C4-2B (cell line): ENCODE measurements at regions not wholly inside any gene's neighbourhood (a gene's known extent, or its start where the extent isn't known, plus 50 kb on each side); places are given as distances from the start of the nearest gene placed in this dataset.

Experiments used
- ZFX ChIP-seq: fragments of 450-650 bp; IDR thresholded peaks from 2 replicates; pipeline ENCODE4 v1.6.1; 2017
- TF ChIP-seq, protein P1 (sequence below): fragments of 450-650 bp; conservative IDR thresholded peaks from 2 replicates; pipeline ENCODE4 v1.5.1; 2017; ENCODE audit warnings: mild to moderate bottlenecking

GRCh38 chr20:4584510-4584909, 101.7 kb upstream of the PRNP start:
- TF ChIP-seq, protein P1, sequence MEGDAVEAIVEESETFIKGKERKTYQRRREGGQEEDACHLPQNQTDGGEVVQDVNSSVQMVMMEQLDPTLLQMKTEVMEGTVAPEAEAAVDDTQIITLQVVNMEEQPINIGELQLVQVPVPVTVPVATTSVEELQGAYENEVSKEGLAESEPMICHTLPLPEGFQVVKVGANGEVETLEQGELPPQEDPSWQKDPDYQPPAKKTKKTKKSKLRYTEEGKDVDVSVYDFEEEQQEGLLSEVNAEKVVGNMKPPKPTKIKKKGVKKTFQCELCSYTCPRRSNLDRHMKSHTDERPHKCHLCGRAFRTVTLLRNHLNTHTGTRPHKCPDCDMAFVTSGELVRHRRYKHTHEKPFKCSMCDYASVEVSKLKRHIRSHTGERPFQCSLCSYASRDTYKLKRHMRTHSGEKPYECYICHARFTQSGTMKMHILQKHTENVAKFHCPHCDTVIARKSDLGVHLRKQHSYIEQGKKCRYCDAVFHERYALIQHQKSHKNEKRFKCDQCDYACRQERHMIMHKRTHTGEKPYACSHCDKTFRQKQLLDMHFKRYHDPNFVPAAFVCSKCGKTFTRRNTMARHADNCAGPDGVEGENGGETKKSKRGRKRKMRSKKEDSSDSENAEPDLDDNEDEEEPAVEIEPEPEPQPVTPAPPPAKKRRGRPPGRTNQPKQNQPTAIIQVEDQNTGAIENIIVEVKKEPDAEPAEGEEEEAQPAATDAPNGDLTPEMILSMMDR = no peak
- no peak for TF ChIP-seq ZFX
